ENCODE measurements at regions not wholly inside any gene's neighbourhood (a gene's known extent, or its start where the extent isn't known, plus 50 kb on each side); places are given as distances from the start of the nearest gene placed in this dataset.
"Not testable (repeated sequence)": the region's sequence is repeated elsewhere in the genome, so short reads cannot be mapped to it uniquely, and the experiment has no call there.

DNA sequence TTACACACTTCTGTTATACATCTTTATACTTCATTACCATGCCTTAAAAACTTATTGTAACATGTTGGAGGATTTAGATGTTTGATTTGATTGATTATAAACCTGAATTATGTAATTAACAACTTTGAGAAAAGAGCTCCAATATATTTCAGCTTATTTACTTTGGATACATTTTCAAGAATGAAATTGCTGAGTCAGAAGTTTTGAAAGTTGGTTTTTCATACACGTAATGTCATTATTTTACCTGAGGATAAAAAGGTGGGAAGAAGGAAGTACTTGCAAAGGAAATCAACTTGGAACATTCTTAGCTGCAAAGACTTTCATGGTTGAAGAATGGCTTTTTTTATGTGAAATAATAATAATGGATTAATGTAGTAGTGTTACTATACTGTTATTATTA lies 677.2 kb downstream of the FAM181B start:
- no peak for DNase-seq (ENCODE audit: low read depth)

GRCh38 chr11:82049199-82049598 lies 684.5 kb downstream of the FAM181B start:
- DNase-seq (ENCODE audit: low read depth), result no peak

GRCh38 chr11:82047200-82047599 lies 686.5 kb downstream of the FAM181B start:
- DNase-seq (ENCODE audit: low read depth), result no peak

GRCh38 chr11:82046778-82047177 lies 686.9 kb downstream of the FAM181B start:
- DNase-seq (ENCODE audit: low read depth), result no peak

GRCh38 chr11:82045748-82046457 lies 687.8 kb downstream of the FAM181B start:
- DNase-seq (ENCODE audit: low read depth), result no peak

- DNase-seq (ENCODE audit: low read depth), result no peak
These were observed 690.3 kb downstream of the FAM181B start for GRCh38 chr11:82043316-82043715.

DNA sequence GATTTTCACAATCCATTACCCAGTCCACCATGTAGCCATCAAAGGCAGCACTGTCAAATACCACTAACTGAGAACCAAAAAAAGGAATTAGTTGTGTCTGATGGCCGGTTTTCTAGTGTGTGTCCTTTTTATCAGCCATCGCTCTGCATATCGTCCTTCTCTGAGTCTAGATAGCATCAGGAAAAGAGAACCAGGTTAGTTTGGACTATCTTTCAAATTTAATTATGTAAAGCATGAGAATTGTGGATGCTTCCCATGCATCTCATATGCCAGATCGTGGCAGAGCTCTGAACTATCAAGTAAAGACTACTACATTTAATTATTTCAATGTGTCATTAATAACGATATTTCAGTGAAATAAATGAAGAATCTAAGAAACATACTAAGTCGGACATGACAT lies 691.9 kb downstream of the FAM181B start:
- no peak for DNase-seq (ENCODE audit: low read depth)

DNA sequence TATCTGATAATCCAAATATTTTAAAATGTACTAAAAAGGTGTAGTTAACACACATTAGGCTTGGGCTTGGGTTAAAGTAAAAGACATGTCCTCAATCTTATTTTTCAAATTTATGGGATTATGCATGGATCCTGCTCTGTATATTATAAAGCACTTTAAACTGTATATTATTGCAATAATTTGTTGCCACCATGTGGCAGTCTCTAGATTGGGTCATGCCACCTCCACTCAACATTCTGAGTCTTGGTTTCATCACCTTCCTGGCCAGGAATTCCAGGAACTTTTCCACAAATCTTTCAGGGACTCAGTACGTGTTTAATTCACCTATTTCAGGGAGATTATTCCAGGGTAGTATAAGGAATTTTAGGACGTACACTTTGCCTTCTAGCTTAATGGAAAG lies 695.5 kb downstream of the FAM181B start:
- DNase-seq (ENCODE audit: low read depth), result no peak

- no peak for DNase-seq (ENCODE audit: low read depth)
These were observed 699.1 kb downstream of the FAM181B start for GRCh38 chr11:82034527-82034926.

- not testable (repeated sequence) for DNase-seq (ENCODE audit: low read depth)
These were observed 706.3 kb downstream of the FAM181B start for GRCh38 chr11:82027335-82027734.

- DNase-seq (ENCODE audit: low read depth), result no peak
These were observed 708.9 kb downstream of the FAM181B start for GRCh38 chr11:82024760-82025159.

DNA sequence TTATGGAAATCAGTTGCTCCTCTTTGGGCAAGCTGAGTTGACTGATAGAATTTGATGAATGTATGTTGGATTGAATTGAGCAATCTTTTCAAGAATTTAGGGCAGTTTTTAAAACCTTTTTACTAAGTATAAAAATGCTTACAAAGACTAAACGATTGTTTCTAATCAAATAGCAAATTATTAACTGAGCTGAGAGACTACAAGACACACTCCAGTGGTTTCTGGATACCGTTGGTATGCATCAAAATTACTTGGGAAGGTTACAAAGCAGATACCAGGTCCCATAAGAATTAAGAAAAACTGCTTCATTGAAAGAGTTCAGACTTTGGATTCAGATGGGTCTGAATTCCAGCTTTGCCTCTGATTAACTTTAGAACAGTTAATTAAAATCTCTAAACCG lies 721.4 kb downstream of the FAM181B start:
- no peak for DNase-seq (ENCODE audit: low read depth)

DNA sequence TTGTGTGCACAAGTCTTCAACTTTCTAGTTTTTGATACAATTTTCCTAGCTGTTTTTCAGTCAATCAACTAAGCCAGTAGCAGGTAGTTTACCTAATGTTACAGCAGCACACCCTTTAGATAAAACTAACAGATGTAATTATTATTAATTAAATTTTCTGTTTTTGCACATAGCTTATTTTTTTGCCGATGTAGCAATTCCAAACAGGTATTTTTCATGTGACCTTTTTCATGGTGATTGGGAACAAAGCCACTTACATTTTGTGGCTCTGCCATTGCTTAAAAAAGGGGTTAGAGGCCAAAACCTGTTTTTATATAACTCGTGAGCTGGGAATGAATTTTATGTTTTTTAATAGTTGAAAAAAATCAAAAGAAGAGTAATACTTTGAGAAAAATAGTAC lies 724.5 kb downstream of the FAM181B start:
- no peak for DNase-seq (ENCODE audit: low read depth)

DNA sequence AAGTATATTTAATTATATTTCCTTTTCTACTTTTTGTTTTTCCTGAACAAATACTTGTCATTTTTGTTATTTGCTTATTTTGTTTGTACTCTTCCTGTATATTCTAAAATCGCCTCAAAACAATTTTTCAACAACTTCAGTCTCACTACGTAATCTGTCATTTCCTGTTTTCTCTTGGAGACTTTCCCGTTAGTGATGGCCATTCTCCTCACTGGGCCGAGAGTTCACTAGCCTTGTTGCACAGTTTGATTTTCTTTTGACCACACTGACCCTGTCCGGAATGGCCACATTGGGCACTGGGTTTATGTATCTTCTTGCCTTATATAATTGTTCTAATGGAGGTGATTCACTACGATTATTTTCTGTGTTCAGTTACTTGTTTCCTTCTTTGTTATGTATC lies 726.1 kb downstream of the FAM181B start:
- no peak for DNase-seq (ENCODE audit: low read depth)

- DNase-seq (ENCODE audit: low read depth), result no peak
These were observed 729.0 kb downstream of the FAM181B start for GRCh38 chr11:82004537-82005213.

- DNase-seq (ENCODE audit: low read depth), result no peak
These were observed 729.8 kb downstream of the FAM181B start for GRCh38 chr11:82003671-82004515.

- no peak for DNase-seq (ENCODE audit: low read depth)
These were observed 730.6 kb downstream of the FAM181B start for GRCh38 chr11:82003024-82003423.

DNA sequence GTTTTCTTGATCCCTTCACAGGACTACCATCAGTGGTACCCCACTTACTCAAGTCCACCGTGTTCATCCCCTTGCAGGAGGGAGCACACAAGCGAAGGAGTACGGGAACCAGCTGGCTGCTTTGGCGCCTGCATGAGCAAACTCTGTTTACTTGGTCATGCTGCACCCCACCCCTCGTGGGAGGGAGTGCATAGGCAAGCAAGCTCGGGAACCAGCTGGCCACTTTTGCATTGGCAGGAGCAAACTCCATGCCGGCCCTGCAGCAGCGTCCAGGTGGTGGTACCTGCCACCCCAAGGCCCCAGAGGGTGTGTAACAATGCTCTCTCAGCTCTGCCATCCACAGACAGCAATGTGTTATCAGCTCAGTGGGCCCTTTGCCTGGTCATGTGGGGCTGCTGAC lies 737.8 kb downstream of the FAM181B start:
- DNase-seq (ENCODE audit: low read depth), result no peak

DNA sequence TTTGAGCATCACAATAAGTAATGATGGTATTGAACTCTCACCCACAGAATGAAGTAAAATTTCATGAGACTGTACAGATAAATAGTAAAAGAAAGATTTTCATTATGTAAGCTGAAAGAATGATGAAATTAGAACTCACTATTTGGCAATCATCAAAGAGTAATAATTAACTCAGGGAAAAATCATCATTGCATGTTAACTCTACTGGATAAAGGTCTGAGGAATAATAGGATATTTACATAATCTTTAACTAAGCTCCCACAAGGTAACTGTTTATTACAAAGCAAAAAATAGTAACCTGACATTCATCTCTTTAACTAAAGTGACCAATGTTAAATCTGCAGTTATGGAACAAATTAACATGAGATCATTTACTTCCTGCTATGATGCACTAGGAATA lies 739.9 kb downstream of the FAM181B start:
- no peak for DNase-seq (ENCODE audit: low read depth)

GRCh38 chr11:81990659-81991443 lies 742.8 kb downstream of the FAM181B start:
- no peak for DNase-seq (ENCODE audit: low read depth)

DNA sequence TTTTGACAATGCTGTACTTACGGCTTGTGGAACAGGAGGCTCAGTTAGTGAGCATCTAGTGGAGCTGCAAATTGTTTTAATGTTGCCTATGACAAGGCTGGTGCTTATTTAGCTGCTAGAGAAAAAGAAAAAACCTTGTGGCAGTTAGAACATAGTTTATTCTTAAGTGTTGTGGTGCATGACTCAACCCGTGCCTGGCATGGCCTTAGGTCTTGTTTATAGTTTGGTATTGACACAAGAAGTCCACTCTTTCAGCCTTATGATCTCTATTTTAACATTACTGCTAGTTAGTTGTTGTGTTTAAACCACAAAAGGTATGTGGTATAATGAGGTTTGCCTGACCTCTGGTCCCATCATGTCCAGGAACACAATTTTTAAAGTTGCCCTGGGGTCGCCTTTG lies 744.6 kb downstream of the FAM181B start:
- DNase-seq (ENCODE audit: low read depth), result no peak

DNA sequence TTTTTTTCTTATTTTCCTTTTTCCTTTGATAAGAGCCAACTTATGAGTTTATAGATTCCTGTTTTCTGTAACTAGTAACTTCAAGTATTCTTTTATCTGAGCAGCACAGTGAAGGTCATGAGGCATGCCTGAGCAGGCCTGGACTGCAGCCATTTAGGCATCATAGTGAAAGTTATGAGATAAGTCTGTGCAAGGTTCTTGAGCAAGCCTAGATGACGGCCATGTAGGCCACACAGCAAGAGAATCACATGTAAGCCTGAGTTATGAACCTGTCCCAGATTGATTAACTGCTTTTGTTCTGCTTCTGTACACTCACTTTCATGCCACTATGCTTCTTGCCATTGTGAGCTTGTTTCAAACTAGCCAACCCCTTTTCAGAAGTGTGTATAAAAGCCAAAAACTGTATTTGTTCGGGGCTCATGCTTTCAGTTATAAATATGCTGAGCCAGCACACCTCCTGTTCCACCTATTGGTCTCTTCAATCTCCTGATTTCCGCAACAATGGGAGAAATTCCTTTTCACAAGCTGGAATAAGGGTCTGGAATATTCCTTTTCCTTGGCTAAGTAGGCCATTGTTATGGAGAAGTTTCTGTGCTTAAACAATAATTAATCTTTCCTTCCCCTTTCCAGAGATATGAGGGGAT lies 745.7 kb downstream of the FAM181B start:
- no peak for DNase-seq (ENCODE audit: low read depth)
